ENCODE measurements at regions not wholly inside any gene's neighbourhood (a gene's known extent, or its start where the extent isn't known, plus 50 kb on each side); places are given as distances from the start of the nearest gene placed in this dataset.

DNA sequence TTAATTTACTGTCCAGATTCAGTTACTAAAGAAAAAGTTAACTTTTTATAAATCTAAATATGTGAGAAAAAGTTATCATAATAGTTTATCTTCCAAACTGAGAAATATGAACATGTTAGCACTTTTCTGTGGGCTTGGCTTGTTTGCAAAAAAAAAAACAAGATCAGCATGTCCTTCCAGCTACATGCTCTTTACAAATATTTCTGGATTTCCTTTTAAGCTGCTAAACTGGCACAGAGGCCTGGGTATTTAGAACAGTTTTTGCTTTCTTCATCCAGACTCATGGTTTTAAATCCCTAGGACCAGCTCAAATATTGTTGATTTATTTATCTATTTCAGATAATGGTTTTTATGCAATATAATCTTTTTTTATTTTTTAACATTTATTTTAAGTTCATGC lies 1444.5 kb upstream of the FLRT2 start:
- Histone ChIP-seq H3K9me3 (ENCODE audit: control insufficient read depth, insufficient read depth, low read depth, low read length) (no peaks in the 10 kb centered on the region), H3K4me1 (ENCODE audit: control insufficient read depth, insufficient read depth, low read length) (no peaks in the 10 kb centered on the region), H3K4me3 (ENCODE audit: low read depth in 2 of 2, low read length in 2 of 2) (no peak overlapping the region), H3K27me3 (ENCODE audit: control insufficient read depth, insufficient read depth, low read length) (no peaks in the 10 kb centered on the region), H3K36me3 (ENCODE audit: control insufficient read depth, insufficient read depth, low read length) (no peaks in the 10 kb centered on the region), H3K27ac (ENCODE audit: low read length) (no peak overlapping the region)
- ChIA-PET CTCF (no interaction called here), POLR2A (no interaction called here)
- no peak for ATAC-seq
- DNase-seq (ENCODE audit: low read depth, low spot score), result no peak
- no peak for TF ChIP-seq SIN3A (IDR thresholded peaks at IDR 0.05; ENCODE audit: borderline replicate concordance, insufficient read depth, low read depth, low read length)
- TF ChIP-seq CTCF (IDR thresholded peaks at IDR 0.05), result no peak
- TF ChIP-seq POLR2AphosphoS5 (IDR thresholded peaks at IDR 0.05; ENCODE audit: low read depth, low read length), result no peak
- TF ChIP-seq TCF7L2 (IDR thresholded peaks at IDR 0.05; ENCODE audit: low read depth, low read length), result no peak
- TF ChIP-seq, protein P1, sequence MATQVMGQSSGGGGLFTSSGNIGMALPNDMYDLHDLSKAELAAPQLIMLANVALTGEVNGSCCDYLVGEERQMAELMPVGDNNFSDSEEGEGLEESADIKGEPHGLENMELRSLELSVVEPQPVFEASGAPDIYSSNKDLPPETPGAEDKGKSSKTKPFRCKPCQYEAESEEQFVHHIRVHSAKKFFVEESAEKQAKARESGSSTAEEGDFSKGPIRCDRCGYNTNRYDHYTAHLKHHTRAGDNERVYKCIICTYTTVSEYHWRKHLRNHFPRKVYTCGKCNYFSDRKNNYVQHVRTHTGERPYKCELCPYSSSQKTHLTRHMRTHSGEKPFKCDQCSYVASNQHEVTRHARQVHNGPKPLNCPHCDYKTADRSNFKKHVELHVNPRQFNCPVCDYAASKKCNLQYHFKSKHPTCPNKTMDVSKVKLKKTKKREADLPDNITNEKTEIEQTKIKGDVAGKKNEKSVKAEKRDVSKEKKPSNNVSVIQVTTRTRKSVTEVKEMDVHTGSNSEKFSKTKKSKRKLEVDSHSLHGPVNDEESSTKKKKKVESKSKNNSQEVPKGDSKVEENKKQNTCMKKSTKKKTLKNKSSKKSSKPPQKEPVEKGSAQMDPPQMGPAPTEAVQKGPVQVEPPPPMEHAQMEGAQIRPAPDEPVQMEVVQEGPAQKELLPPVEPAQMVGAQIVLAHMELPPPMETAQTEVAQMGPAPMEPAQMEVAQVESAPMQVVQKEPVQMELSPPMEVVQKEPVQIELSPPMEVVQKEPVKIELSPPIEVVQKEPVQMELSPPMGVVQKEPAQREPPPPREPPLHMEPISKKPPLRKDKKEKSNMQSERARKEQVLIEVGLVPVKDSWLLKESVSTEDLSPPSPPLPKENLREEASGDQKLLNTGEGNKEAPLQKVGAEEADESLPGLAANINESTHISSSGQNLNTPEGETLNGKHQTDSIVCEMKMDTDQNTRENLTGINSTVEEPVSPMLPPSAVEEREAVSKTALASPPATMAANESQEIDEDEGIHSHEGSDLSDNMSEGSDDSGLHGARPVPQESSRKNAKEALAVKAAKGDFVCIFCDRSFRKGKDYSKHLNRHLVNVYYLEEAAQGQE (IDR thresholded peaks at IDR 0.05; ENCODE audit: insufficient read depth in 1 of 2, low read depth in 2 of 2, low read length in 1 of 2), result no peak
- in situ Hi-C loops (cut with HindIII; ENCODE audit: low pct_unique_long_range_greater_than_20kb, low sequenced_read_pairs), result no loop called here
- intact Hi-C loops (cut with micrococcal nuclease; ENCODE audit: unreplicated experiment), result no loop called here
- no TSS peak for BruUV-seq (replicated peaks)

- intact Hi-C loops (cut with micrococcal nuclease; ENCODE audit: unreplicated experiment), result no loop called here
- no peak for ATAC-seq
- in situ Hi-C loops (cut with HindIII; ENCODE audit: low pct_unique_long_range_greater_than_20kb, low sequenced_read_pairs), result no loop called here
These were observed 1443.2 kb upstream of the FLRT2 start for GRCh38 chr14:84086714-84087113.

More at GRCh38 chr14:84086714-84087113, 1443.2 kb upstream of the FLRT2 start:
- CTCF ChIA-PET, result no interaction called here
- Histone ChIP-seq H3K4me1 (ENCODE audit: control insufficient read depth, insufficient read depth, low read length) (no peaks in the 10 kb centered on the region), H3K9me3 (ENCODE audit: control insufficient read depth, insufficient read depth, low read depth, low read length) (no peaks in the 10 kb centered on the region), H3K27me3 (ENCODE audit: control insufficient read depth, insufficient read depth, low read length) (no peaks in the 10 kb centered on the region), H3K36me3 (ENCODE audit: control insufficient read depth, insufficient read depth, low read length) (no peaks in the 10 kb centered on the region), H3K4me3 (ENCODE audit: low read depth in 2 of 2, low read length in 2 of 2) (no peak overlapping the region), H3K27ac (ENCODE audit: low read length) (no peak overlapping the region)
- TF ChIP-seq TCF7L2 (IDR thresholded peaks at IDR 0.05; ENCODE audit: low read depth, low read length), result no peak
- TF ChIP-seq, protein P1 (IDR thresholded peaks at IDR 0.05; ENCODE audit: insufficient read depth in 1 of 2, low read depth in 2 of 2, low read length in 1 of 2), result no peak
- no peak for TF ChIP-seq SIN3A (IDR thresholded peaks at IDR 0.05; ENCODE audit: borderline replicate concordance, insufficient read depth, low read depth, low read length)
- no peak for TF ChIP-seq CTCF (IDR thresholded peaks at IDR 0.05)
- no peak for TF ChIP-seq POLR2AphosphoS5 (IDR thresholded peaks at IDR 0.05; ENCODE audit: low read depth, low read length)
- POLR2A ChIA-PET, result no interaction called here
- DNase-seq (ENCODE audit: low read depth, low spot score), result no peak
- BruUV-seq (replicated peaks), result no TSS peak
